ENCODE measurements at regions not wholly inside any gene's neighbourhood (a gene's known extent, or its start where the extent isn't known, plus 50 kb on each side); places are given as distances from the start of the nearest gene placed in this dataset.

- no peak for DNase-seq
- no peak overlapping the region for H3K4me3 ChIP-seq (ENCODE audit: low read length)
- peaks cover 11% of the 10 kb centered on the region for H3K9me3 Mint-ChIP-seq
- CTCF ChIA-PET, result no interaction called here
- H3K4me3 Mint-ChIP-seq, result no peak overlapping the region
- no peaks in the 10 kb centered on the region for H3K4me1 Mint-ChIP-seq (ENCODE audit: low read depth)
- intact Hi-C loops (cut with DNase I, micrococcal nuclease), result no loop called here
- TF ChIP-seq CTCF (IDR thresholded peaks at IDR 0.05), result no peak
- H3K27me3 Mint-ChIP-seq, result no peaks in the 10 kb centered on the region
- no peak for ATAC-seq (ENCODE audit: poor library complexity)
- H3K27ac Mint-ChIP-seq, result no peak overlapping the region
- H3K36me3 ChIP-seq (ENCODE audit: insufficient read depth, low read length), result no peaks in the 10 kb centered on the region
- H3K27me3 ChIP-seq (ENCODE audit: control insufficient read depth in 1 of 2, insufficient read depth in 2 of 2, low read length in 2 of 2), result no peaks in the 10 kb centered on the region
- peaks cover 0 to 4% of the 10 kb centered on the region in 2 experiments for H3K9me3 ChIP-seq (ENCODE audit: control insufficient read depth in 1 of 2, insufficient read depth in 1 of 2, low read length in 2 of 2)
- POLR2A ChIA-PET, result no interaction called here
- H3K36me3 Mint-ChIP-seq (ENCODE audit: low read depth), result no peaks in the 10 kb centered on the region
- H3K27ac ChIP-seq (ENCODE audit: low read depth in 1 of 2, low read length in 2 of 2), result no peak overlapping the region
- no peaks in the 10 kb centered on the region for H3K4me1 ChIP-seq (ENCODE audit: insufficient read depth, low read length)
Measured at GRCh38 chr1:188889166-188889565, 1588.5 kb downstream of the BRINP3 start.

GRCh38 chr1:188891958-188892357 lies 1585.7 kb downstream of the BRINP3 start:
- H3K4me1 ChIP-seq (ENCODE audit: insufficient read depth, low read length), result no peaks in the 10 kb centered on the region
- Mint-ChIP-seq H3K27me3 (no peaks in the 10 kb centered on the region), H3K36me3 (ENCODE audit: low read depth) (no peaks in the 10 kb centered on the region), H3K27ac (no peak overlapping the region), H3K9me3 (peaks cover 11% of the 10 kb centered on the region), H3K4me3 (no peak overlapping the region), H3K4me1 (ENCODE audit: low read depth) (no peaks in the 10 kb centered on the region)
- peaks cover 0 to 4% of the 10 kb centered on the region in 2 experiments for H3K9me3 ChIP-seq (ENCODE audit: control insufficient read depth in 1 of 2, insufficient read depth in 1 of 2, low read length in 2 of 2)
- no peak overlapping the region for H3K4me3 ChIP-seq (ENCODE audit: low read length)
- H3K27ac ChIP-seq (ENCODE audit: low read depth in 1 of 2, low read length in 2 of 2), result no peak overlapping the region
- POLR2A ChIA-PET, result no interaction called here
- ATAC-seq (ENCODE audit: poor library complexity) (no peak), DNase-seq (no peak)
- intact Hi-C loops (cut with DNase I, micrococcal nuclease), result no loop called here
- H3K27me3 ChIP-seq (ENCODE audit: control insufficient read depth in 1 of 2, insufficient read depth in 2 of 2, low read length in 2 of 2), result no peaks in the 10 kb centered on the region
- no peak for TF ChIP-seq CTCF (IDR thresholded peaks at IDR 0.05)
- CTCF ChIA-PET, result no interaction called here
- H3K36me3 ChIP-seq (ENCODE audit: insufficient read depth, low read length), result no peaks in the 10 kb centered on the region

GRCh38 chr1:188895611-188896010 lies 1582.1 kb downstream of the BRINP3 start:
- no peak for ATAC-seq (ENCODE audit: poor library complexity)
- H3K36me3 ChIP-seq (ENCODE audit: insufficient read depth, low read length), result no peaks in the 10 kb centered on the region
- no peaks in the 10 kb centered on the region for H3K27me3 ChIP-seq (ENCODE audit: control insufficient read depth in 1 of 2, insufficient read depth in 2 of 2, low read length in 2 of 2)
- DNase-seq, result no peak
- H3K4me1 ChIP-seq (ENCODE audit: insufficient read depth, low read length), result no peaks in the 10 kb centered on the region
- H3K9me3 ChIP-seq (ENCODE audit: control insufficient read depth in 1 of 2, insufficient read depth in 1 of 2, low read length in 2 of 2), result peaks cover 0 to 4% of the 10 kb centered on the region in 2 experiments
- POLR2A ChIA-PET, result no interaction called here
- Mint-ChIP-seq H3K27ac (no peak overlapping the region), H3K4me3 (no peak overlapping the region), H3K9me3 (peaks cover 10% of the 10 kb centered on the region), H3K36me3 (ENCODE audit: low read depth) (no peaks in the 10 kb centered on the region), H3K4me1 (ENCODE audit: low read depth) (no peaks in the 10 kb centered on the region), H3K27me3 (no peaks in the 10 kb centered on the region)
- intact Hi-C loops (cut with DNase I, micrococcal nuclease), result no loop called here
- no peak overlapping the region for H3K4me3 ChIP-seq (ENCODE audit: low read length)
- no peak overlapping the region for H3K27ac ChIP-seq (ENCODE audit: low read depth in 1 of 2, low read length in 2 of 2)
- CTCF ChIA-PET, result no interaction called here
- no peak for TF ChIP-seq CTCF (IDR thresholded peaks at IDR 0.05)
